Prostate gland (tissue), 2 donors: ENCODE measurements at regions not wholly inside any gene's neighbourhood (a gene's known extent, or its start where the extent isn't known, plus 50 kb on each side); places are given as distances from the start of the nearest gene placed in this dataset.

Experiments
- POLR2AphosphoS5 ChIP-seq: sonication (generic); formaldehyde crosslinking; IDR thresholded peaks from one replicate; pipeline ENCODE4 v1.6.1; 2017; ENCODE audit warnings: antibody characterized with exemption
- TF ChIP-seq, protein P1 (sequence below), 4 experiments: fragments of 200-600 bp in 2 of 4; fragments of 450-650 bp in 2 of 4; sonication (generic) in 2 of 4; IDR thresholded peaks; 1 replicate in 3 of 4; 2 replicates in 1 of 4; pipeline ENCODE4 v1.5.1; 2016 to 2019; ENCODE audit warnings: antibody characterized with exemption in 4 of 4, mild to moderate bottlenecking in 2 of 4, moderate library complexity in 2 of 4

DNA sequence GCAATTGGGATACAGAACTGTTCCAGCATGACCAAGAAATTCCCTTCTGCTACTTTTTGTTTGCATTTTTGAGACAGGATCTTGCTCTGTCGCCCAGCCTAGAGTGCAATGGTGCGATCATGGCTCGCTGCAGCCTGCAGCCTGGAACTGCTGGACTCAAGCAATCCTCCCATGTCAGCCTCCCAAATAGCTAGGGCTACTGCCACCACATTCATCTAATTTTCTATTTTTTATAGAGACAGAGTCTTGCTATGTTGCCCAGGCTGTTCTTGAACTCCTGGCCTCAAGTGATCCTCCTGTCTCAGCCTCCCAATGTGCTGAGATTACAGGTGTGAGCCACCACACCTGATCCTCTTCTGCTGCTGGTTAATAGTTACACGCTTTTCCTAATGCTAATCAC, 204.9 kb downstream of the SOX4 start:
- TF ChIP-seq, protein P1, sequence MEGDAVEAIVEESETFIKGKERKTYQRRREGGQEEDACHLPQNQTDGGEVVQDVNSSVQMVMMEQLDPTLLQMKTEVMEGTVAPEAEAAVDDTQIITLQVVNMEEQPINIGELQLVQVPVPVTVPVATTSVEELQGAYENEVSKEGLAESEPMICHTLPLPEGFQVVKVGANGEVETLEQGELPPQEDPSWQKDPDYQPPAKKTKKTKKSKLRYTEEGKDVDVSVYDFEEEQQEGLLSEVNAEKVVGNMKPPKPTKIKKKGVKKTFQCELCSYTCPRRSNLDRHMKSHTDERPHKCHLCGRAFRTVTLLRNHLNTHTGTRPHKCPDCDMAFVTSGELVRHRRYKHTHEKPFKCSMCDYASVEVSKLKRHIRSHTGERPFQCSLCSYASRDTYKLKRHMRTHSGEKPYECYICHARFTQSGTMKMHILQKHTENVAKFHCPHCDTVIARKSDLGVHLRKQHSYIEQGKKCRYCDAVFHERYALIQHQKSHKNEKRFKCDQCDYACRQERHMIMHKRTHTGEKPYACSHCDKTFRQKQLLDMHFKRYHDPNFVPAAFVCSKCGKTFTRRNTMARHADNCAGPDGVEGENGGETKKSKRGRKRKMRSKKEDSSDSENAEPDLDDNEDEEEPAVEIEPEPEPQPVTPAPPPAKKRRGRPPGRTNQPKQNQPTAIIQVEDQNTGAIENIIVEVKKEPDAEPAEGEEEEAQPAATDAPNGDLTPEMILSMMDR (IDR thresholded peaks at IDR 0.05), result no peak
- TF ChIP-seq POLR2AphosphoS5, result no peak
